ENCODE measurements at regions not wholly inside any gene's neighbourhood (a gene's known extent, or its start where the extent isn't known, plus 50 kb on each side); places are given as distances from the start of the nearest gene placed in this dataset.

GRCh38 chr11:129277198-129277843 is 85.2 kb upstream of the ARHGAP32 start:
- intact Hi-C loops (cut with micrococcal nuclease): loop anchor here (1.0 to 5.0 kb wide), 2 partner anchors 135 to 160 kb away; no protein-coding TSS in a partner anchor
- BruUV-seq (replicated peaks): no TSS peak
- Histone ChIP-seq H2BK15ac (ENCODE audit: low read depth, low read length) (no peak overlapping the region), H2AFZ (replicated peaks; ENCODE audit: low read length, poor library complexity) (no peak overlapping the region), H2BK5ac (ENCODE audit: low read depth, low read length, poor library complexity, severe bottlenecking) (no peak overlapping the region), H3K9ac (ENCODE audit: low read depth, low read length) (no peak overlapping the region), H3K9me3 (ENCODE audit: control insufficient read depth, insufficient read depth, low read length) (no peaks in the 10 kb centered on the region), H3K18ac (ENCODE audit: low read depth, low read length) (no peak overlapping the region), H3K4me1 (ENCODE audit: control insufficient read depth, insufficient read depth, low read length) (peaks cover 2% of the 10 kb centered on the region; the same call in 1 of the 2 replicates), H3K56ac (ENCODE audit: extremely low read depth, insufficient read depth, low read length) (no peak overlapping the region), H4K91ac (ENCODE audit: insufficient read depth, low read depth, low read length) (no peak overlapping the region), H3K14ac (replicated peaks; ENCODE audit: low read depth, low read length) (no peak overlapping the region), H2AK9ac (replicated peaks; ENCODE audit: low read depth, low read length, poor library complexity) (no peak overlapping the region), H2AK5ac (ENCODE audit: low read depth, low read length) (no peak overlapping the region), H3K23ac (ENCODE audit: low read depth, low read length) (no peak overlapping the region), H4K20me1 (ENCODE audit: insufficient read depth, low read length) (peaks cover 20% of the 10 kb centered on the region; the same call in 1 of the 2 replicates), H3K79me1 (ENCODE audit: low read depth in 1 of 2, low read length in 2 of 2) (peaks cover 22 to 31% of the 10 kb centered on the region in 2 experiments), H3K4me2 (ENCODE audit: low read depth, low read length) (no peak overlapping the region), H3K36me3 (ENCODE audit: control insufficient read depth, insufficient read depth, low read length) (no peaks in the 10 kb centered on the region), H4K5ac (ENCODE audit: low read depth, low read length) (no peak overlapping the region), H3K4ac (ENCODE audit: low read depth, low read length) (no peak overlapping the region), H2BK120ac (ENCODE audit: low read depth, low read length) (no peak overlapping the region), H3K4me3 (ENCODE audit: insufficient read depth, low read depth, low read length) (no peak overlapping the region), H3K9me1 (ENCODE audit: insufficient read depth, low read length) (no peaks in the 10 kb centered on the region), H4K8ac (ENCODE audit: low read depth in 2 of 2, low read length in 2 of 2) (no peak overlapping the region), H3K27ac (ENCODE audit: insufficient read depth, low read length) (no peak overlapping the region), H2BK20ac (ENCODE audit: low read depth, low read length) (no peak overlapping the region), H3K27me3 (ENCODE audit: control insufficient read depth, insufficient read depth, low read length) (no peaks in the 10 kb centered on the region)
- ChIA-PET POLR2A (ENCODE audit: unreplicated experiment) (no interaction called here), CTCF (no interaction called here)
- ATAC-seq (ENCODE audit: low read depth): no peak
- in situ Hi-C loops (cut with MboI; ENCODE audit: low sequenced_read_pairs): no loop called here
- TF ChIP-seq CHD1 (IDR thresholded peaks at IDR 0.05; ENCODE audit: low read depth, low read length) (no peak), CTCF (conservative IDR thresholded peaks at IDR 0.05; ENCODE audit: low read depth, low read length) (no peak), CEBPB (IDR thresholded peaks at IDR 0.05; ENCODE audit: low read depth, low read length) (no peak), RFX5 (IDR thresholded peaks at IDR 0.05; ENCODE audit: low read depth, low read length) (no peak), RCOR1 (IDR thresholded peaks at IDR 0.05; ENCODE audit: insufficient replicate concordance, low read length) (no peak), FOS (IDR thresholded peaks at IDR 0.05; ENCODE audit: low read depth, low read length) (no peak), SMC3 (IDR thresholded peaks at IDR 0.05; ENCODE audit: low read depth, low read length) (no peak), BHLHE40 (IDR thresholded peaks at IDR 0.05; ENCODE audit: low read depth, low read length) (no peak), POLR2A (IDR thresholded peaks at IDR 0.05; ENCODE audit: low read depth, low read length) (no peak), MAZ (IDR thresholded peaks at IDR 0.05; ENCODE audit: borderline replicate concordance, low read depth, low read length) (no peak), MXI1 (IDR thresholded peaks at IDR 0.05; ENCODE audit: borderline replicate concordance, low read depth, low read length) (no peak), ELK1 (IDR thresholded peaks at IDR 0.05; ENCODE audit: borderline replicate concordance, low read depth, low read length) (no peak), RAD21 (IDR thresholded peaks at IDR 0.05; ENCODE audit: low read length) (no peak)
- TF ChIP-seq, protein P1, sequence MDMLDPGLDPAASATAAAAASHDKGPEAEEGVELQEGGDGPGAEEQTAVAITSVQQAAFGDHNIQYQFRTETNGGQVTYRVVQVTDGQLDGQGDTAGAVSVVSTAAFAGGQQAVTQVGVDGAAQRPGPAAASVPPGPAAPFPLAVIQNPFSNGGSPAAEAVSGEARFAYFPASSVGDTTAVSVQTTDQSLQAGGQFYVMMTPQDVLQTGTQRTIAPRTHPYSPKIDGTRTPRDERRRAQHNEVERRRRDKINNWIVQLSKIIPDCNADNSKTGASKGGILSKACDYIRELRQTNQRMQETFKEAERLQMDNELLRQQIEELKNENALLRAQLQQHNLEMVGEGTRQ (IDR thresholded peaks at IDR 0.05; ENCODE audit: low read depth, low read length): no peak
- WGBS, 2 experiments (ENCODE audit: extremely low coverage in 2 of 2, insufficient read length in 1 of 2): 69% methylated on average over 4 of the region's 8 CpGs; no CpG with 5 or more reads in 1 of the 2 experiments
- peak; percentile 20 for DNase-seq
- dilution Hi-C loops (cut with HindIII; ENCODE audit: low sequenced_read_pairs, unreplicated experiment): no loop called here
